Forelimb muscle (tissue), 1 donor: ENCODE measurements at regions not wholly inside any gene's neighbourhood (a gene's known extent, or its start where the extent isn't known, plus 50 kb on each side); places are given as distances from the start of the nearest gene placed in this dataset.
"Not testable (repeated sequence)": the region's sequence is repeated elsewhere in the genome, so short reads cannot be mapped to it uniquely, and the experiment has no call there.

ENCODE experiments used
- DNase-seq: peaks from one replicate; pipeline ENCODE4 v3.0.0-alpha.2; 2013; ENCODE audit warnings: low read depth

DNA sequence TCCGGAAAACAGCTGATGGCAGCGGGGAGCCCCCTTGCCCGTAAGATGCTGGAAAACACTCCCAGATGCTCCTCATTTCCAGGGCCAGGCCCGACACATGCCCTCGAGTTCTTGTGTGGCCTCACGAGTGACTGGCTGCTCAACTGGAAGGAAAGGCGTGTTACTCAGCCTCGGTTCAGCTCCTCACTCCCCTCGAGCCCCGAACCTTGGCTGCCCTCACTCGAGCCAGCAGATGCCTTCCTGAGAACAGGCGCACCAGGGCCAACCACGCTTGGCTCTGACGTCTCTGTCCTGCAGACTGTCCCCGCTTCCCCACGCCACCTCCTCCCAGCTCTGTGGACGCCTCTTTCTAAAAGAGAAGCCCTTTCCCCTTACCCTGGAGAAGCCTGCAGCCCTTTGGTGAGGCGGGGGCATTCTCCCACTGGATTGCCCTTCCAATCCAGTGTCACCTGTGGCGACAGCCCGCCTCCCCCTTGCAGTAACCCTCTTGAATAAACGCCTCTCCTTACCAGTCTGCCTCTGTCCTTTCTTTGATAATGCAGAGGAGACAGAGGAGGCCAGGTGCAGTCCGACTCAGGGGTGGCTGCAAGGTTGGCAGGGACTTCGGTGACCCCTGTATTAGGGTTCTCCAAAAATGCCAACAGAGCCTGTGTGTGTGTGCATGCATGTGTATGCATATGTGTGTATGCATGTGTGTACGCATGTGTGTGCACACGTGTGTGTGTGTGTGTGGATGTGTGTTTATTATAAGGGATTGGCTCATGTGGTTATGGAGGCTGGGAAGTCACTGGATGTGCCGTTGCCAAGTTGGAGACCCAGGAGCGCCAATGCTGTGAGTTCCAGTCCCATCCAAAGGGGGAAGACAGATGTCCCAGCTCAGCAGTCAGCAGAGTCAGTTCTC lies 166.3 kb downstream of the KIF26A start:
- no peak for DNase-seq

DNA sequence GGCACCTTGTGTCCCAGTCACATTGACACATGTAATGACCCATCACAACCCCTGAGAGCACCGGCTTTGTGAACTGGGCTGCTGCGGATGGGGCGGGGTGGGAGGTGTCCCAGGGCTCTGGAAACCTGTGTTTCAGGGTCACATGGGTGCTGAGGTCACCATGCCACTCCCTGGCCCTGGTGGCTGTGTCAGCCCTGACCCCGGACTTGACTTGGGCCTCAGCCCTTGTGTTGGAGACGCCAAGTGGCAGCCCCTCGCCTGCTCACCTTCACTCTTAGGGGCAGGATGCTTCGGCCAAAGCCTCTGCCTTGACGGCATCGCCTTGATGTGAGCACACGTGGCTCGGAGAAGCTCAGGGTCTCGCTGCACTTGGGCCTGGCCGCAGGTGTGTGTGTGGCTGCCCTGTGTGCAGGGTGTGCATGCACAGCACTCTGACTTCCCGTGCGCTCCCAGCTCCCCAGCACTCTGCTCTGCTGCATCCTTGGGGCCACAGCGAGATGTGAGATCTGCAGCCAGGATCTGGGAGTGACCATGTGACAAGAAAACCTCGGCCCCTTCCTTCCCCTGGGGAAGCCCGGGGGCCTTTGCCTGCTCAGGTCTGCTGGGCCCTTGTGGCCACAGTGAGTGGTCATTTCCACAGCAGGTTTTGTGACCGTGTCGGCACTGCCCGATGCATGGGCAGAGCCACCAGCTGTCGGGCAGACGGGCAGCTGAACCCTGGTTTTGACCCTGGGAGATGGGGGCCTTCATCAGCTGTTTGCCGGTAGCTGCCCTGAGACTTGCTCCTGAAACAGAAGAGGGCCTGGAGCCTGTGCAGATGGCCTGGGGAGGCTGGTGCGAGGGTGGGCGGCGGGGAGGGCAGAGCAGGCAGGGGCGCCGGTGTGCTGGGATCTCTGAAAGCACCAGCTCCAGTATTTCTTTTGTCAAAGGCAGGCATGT lies 167.4 kb downstream of the KIF26A start:
- no peak for DNase-seq

GRCh38 chr14:104306450-104307040 lies 168.2 kb downstream of the KIF26A start:
- DNase-seq, result no peak

- no peak for DNase-seq
Observed at GRCh38 chr14:104307246-104307626, 168.8 kb downstream of the KIF26A start.

GRCh38 chr14:104307627-104308401 lies 169.4 kb downstream of the KIF26A start:
- no peak for DNase-seq

DNA sequence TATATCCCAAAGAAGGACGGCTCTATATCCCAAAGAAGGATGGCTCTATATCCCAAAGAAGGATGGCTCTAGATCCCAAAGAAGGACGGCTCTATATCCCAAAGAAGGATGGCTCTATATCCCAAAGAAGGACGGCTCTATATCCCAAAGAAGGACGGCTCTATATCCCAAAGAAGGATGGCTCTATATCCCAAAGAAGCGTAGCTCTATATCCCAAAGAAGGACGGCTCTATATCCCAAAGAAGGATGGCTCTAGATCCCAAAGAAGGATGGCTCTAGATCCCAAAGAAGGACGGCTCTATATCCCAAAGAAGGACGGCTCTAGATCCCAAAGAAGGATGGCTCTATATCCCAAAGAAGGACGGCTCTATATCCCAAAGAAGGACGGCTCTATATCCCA lies 170.1 kb downstream of the KIF26A start:
- not testable (repeated sequence) for DNase-seq

DNA sequence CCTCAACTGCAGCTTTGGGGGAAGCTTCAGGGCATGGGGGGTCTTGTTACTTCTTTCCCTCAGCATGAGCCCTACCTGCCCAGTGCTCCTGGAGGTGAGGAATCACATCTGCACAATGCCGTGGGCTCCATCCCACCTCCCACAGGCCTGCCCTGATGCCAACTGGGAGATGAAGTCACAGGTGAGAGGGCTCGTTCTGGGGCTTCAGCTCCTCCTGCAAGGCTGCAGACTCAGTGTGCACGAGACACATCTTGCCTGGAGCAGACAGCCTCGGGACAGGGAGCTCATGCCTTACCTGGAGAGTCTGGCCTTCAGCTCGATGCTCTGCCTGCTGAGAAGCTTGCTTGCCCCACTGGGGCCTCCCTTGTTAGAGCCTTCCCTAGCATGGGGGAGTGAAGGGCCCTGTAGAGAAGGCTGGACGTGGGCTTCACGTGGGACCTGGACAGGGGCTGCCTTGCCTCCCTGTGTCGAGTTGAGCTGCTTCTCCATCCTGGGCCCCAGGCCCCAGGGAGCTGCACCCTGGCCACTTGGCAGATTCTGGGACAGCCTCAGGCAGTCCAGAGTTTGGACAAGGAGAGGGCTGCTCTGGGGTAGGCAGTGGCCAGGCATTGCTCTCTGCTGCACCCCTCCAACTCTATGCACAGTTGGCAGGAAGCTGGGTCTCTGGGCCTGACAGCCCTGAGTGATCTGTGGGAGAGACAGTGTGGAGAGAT lies 171.4 kb downstream of the KIF26A start:
- no peak for DNase-seq

DNA sequence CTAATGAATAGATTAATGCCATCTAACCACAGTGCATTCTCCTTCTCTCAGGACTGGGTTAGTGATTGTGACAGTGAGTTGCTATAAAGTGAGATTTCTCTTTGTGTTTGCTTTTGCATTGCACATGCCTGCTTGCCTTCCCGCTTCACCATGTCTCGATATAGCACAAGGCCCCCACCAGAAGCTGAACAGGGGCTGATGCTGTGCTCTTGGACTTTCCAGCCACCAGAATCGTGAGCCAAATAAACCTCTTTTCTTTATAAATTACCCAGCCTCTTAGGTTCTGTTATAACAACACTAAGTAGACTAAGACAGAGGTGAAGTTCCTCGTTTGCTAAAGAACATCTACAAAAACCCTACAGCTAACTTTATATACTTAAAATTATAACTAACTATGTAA lies 173.0 kb downstream of the KIF26A start:
- DNase-seq, result no peak

DNA sequence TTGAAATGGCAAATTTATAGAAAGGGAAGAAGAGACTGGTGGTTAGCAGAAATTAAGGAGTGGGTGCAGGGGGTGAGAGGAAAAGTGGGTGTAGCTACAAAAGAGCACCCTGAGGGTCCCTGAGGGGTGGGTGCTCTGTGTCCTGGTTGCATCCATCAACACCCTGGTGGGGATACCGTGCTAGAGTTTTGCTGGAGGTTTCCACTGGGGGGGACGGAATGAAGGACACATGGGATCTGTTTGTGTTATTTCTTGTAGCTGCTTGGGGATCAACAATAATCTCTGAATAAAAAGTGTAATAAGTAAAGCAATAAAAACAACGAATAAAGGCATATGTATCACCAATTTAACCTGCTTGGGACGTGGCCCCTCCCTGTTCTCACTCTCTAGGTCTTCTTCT lies 175.3 kb downstream of the KIF26A start:
- DNase-seq, result no peak

DNA sequence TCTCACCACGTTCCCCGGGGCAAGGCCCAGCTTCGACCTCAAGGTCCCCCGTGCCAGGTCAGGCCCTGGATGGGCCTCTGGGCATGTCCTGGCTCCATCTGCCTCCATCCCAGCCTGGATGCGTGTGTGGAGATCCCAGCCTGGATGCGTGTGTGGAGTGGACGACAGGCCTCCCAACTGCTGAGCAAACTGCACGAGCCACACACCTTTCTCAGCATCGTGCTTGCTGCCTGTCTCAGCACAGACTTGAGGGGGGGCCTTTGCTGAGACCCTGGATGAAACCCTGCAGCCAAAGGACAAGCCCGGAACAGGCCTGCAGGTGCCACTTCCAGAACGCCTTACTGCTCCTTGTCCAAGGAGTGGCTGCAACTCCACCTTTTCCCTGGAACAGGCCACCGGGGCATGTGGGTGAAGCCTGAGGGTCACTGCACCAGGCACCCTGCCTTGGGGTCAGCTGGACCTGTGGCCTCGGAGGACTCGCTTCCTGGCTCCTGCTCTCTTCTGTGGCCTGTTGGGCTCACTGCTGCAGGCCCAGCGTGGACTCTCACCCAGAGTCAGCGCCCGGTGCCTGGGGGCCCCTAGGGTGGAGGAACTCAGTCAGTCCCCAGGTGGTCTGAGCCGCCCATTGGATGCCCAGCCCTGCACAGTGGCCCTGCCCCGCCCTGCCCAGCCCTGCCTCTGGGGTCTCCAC lies 176.0 kb downstream of the KIF26A start:
- no peak for DNase-seq

GRCh38 chr14:104315169-104315568 lies 176.8 kb downstream of the KIF26A start:
- DNase-seq, result no peak

DNA sequence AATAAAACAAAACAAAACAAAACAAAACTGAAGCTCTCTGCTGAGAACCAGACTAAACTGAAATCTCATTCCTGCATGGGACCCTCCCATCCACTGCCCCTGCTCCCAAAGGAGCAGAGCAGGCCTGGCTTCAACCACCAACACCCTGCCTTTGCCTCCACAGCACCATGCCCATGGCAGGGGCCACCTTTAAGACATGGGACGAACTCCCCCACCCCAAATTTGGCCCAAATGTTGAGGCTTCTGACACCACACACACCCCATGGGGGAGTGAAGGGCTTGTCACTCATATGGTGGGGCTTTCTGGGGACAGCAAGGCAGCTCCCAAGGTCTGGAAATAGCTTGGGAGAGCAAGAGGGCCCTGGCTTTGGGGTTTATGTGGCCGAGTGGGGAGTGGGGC lies 177.2 kb downstream of the KIF26A start:
- DNase-seq, result no peak

DNA sequence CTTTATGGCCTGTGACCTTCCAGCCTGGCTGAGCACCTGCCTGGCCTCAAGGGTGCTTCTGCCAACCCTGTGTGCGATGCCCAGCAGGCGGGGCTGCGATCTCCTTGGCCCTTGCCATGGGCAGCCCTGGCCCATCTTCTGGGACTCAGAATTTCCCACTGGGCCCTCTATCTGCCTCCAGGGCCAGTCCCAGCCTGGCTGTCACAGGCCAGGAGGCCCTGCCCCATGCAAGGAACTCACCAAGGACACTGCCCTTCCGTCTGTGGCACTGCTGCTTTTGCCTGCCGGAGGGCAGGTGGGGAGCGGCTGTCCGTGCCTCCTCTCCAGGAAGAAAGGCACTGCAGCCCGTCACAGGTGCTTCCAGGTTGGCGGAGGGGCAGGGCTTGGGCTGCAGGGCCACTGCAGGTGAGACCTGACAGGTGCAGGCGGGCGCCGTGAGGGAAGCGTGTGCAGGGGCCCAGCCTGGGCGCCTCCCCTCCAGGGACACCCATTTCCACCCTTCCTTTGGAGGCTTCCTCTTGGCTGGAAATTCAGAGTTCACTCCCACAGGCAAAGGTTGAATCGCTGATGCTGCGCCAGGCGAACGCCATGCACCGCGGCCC lies 177.8 kb downstream of the KIF26A start:
- no peak for DNase-seq

GRCh38 chr14:104316723-104317491 lies 178.5 kb downstream of the KIF26A start:
- DNase-seq, result no peak

- no peak for DNase-seq
Observed at GRCh38 chr14:104317492-104317805, 179.1 kb downstream of the KIF26A start.

DNA sequence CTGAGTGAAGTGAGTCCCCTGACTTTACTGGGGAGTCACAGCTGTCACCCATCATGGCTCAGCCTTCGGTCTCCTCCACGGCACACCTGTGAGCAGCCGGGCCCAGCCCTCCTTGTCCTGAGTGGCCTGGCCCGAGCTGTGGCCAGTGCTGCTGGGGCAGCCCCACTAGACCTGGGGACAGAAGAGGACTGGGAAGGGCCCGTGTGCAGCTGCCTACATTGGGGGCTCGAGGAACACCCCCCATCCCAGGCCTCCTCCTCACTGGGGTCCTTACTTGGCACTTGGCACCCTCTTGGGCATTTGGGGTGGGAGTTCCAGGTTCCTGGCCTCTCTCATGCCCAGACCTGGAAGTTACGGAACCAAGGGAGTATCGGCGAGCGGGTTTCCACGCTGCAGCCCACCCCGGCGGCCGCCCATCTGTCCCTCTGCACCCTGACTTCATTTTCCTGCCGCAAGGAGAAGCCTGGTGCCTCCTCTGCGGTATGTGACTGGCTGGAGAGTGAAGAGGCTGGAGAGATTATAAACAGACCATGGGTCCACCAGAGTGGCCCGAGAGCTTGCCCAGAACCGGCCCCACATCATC lies 179.7 kb downstream of the KIF26A start:
- no peak for DNase-seq

GRCh38 chr14:104318558-104319490 lies 180.4 kb downstream of the KIF26A start:
- DNase-seq, result no peak
